Stimulated activated naive CD8-positive, alpha-beta T cell treated with anti-CD3 and anti-CD28 coated beads, Interleukin-15, Interleukin-2, amounts not matched to agents 100 U/mL and 50 U/mL, for 24 hours (primary cell): ENCODE measurements at regions not wholly inside any gene's neighbourhood (a gene's known extent, or its start where the extent isn't known, plus 50 kb on each side); places are given as distances from the start of the nearest gene placed in this dataset.
A peak's percentile ranks its signal among the peaks of the same experiment; 100 is the strongest.
"Not testable (repeated sequence)": the region's sequence is repeated elsewhere in the genome, so short reads cannot be mapped to it uniquely, and the experiment has no call there.

ENCODE experiments used
- ATAC-seq: fragments of 150-1000 bp; cut with Tn5 transposase; one replicate; pipeline ENCODE4 v1.10.0; 2021
- DNase-seq: peaks from one replicate; pipeline ENCODE4 v3.0.0; 2021

DNA sequence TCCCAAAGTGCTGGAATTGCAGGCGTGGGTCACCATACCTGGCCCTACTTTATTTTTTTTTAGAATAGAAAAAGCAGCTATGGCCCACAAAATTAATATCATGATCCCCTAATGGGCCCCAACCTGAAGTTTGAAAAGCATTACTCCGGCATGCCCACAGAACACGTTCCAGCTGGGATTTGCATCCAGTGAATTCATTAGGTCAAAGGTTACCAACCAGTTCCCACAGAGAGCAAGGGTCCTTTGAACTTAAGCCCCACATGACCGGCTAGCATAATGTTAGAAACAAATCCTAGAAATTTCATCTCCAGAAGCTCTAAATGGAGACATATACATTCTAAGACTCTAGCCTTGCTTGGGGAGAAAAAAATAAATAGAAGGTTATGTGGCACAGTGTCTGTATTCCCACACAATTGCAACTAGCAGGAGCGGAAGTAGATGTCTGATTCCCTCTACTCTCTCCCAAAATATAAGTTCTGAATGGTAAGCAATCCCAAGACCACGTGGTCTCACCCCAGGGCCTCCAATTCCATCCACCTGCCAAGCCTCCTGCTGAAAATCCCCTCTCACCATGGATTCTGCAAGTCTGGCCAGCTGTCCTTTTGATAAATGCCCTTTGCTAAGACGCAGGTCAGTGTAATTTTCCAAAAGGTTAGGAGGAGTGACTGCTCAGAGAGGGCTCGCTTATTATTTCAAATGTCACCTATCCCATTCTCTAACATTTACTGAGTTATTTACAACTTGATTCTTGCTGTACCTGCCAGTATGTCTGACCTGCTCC lies 395.8 kb downstream of the NPIPA8 start:
- DNase-seq (no peak), ATAC-seq (no peak)

DNA sequence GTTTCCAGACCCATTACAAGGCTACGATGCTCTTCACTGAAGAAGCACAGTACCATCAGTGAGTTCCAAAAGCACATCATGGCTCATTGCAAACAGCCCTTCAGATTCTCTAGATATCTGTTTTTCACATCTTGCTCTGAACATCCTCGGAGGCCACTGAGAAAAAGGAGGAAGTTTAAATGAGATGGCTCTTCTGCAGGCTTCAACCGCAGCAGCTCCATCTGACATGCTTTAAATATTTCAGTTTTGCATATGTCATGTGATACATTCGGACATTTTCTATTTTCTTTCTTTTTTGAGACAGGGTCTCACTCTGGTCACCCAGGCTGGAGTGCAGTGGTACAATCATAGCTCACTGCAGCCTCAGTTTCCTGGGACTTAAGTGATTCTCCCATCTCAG lies 396.8 kb downstream of the NPIPA8 start:
- DNase-seq = no peak
- no peak for ATAC-seq

GRCh38 chr16:17939122-17939536 lies 397.4 kb downstream of the NPIPA8 start:
- ATAC-seq = peak; percentile 32
- no peak for DNase-seq

- DNase-seq (no peak), ATAC-seq (no peak)
Observed at GRCh38 chr16:17938546-17938945, 398.0 kb downstream of the NPIPA8 start.

DNA sequence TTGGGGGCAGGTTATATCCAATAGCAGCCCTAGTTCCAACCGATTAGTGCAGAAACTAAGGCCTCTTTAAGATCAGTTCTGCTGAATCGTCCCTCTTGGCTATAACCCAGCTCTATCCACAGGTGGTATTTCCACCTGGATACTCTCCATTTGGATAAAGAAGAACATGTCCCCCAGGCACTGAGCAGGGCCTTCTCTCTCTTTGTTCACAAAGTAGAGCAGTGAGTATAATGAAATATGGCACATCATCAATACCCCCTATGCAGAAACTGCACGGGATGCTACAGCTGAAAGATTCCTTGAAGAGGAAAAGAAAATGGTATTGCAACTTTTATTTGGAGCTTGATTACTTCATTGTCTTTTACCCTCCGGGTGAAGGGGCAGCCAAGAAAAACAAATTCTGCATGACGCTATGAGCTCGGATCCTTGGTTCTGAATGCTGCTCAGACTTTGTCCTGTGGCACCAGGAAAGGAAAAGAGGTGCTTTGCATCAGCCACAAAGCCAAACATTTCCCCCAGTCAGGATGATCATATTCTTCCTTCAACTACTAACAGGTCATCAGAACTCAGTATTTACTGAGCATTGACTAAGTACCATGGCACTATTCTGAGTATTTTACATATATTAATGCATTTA lies 399.7 kb downstream of the NPIPA8 start:
- no peak for ATAC-seq
- no peak for DNase-seq

DNA sequence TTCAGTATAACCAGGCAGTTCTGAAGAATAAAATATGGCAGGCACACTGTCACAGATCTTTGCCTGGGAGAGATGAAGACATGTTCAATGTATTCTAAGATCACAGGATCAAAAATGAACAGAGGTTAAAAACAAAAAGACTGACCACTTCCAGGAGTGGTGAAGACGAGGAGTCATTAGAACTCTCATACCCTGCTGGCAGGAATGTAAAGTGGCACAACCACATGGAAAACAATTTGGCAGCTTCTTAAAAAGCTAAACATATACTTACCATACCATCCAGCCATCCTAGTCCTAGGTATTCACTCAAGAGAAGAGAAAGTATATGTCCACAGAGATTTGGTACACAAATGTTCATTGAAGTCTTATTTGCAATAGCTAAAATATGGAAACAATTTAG lies 406.3 kb downstream of the NPIPA8 start:
- no peak for DNase-seq
- ATAC-seq = no peak

DNA sequence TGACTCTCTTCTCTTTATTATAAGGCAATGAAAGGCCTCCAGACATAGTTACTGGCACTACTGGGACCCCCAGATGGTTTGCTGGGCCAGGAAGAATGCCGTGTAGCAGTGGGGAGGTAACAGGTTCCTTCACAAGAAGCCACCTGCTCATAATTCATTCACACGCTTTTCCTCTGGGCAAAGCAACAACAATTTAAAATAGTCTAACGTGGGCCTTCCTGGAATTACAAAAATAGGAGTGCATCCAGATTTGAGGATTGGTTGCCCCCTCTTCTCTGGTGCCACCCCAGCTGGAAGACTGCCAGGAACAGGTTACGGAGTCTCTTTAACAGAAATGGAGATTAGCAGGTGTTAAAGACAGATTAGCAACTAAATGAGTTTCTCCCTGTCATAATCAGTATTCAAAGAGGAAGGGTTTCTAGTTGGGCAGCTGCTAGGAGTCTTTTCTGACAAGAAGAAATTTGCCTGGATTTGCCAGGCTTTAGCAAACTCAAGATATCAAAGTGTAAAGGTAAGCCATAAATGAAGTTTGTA lies 409.6 kb downstream of the NPIPA8 start:
- DNase-seq = no peak
- ATAC-seq = no peak

DNA sequence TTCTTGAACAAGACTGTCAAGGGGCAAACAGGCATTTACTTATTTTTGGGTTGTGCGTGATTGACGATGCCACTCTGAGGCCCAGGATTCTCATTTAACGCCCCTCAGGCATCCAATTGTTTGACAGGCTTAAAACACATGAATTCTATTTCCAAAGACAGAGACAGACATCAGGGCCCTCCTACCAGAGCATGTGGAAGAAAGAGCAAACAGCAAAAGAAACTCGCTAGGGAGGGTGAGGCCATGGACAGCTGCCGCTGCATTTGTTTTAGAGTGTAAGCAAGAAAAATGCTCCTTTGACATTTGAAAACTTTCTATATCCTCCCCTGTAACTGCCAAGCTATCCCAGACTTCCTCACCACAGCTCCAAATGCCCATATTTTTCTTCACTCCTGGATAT lies 410.1 kb downstream of the NPIPA8 start:
- no peak for DNase-seq

GRCh38 chr16:17925761-17926160 lies 410.8 kb downstream of the NPIPA8 start:
- DNase-seq = no peak

More for the DNA sequence above, 410.1 kb downstream of the NPIPA8 start:
- ATAC-seq = no peak

GRCh38 chr16:17921357-17921978 lies 415.1 kb downstream of the NPIPA8 start:
- DNase-seq (peak; percentile 62), ATAC-seq (no peak)

More at GRCh38 chr16:17925761-17926160, 410.8 kb downstream of the NPIPA8 start:
- no peak for ATAC-seq

DNA sequence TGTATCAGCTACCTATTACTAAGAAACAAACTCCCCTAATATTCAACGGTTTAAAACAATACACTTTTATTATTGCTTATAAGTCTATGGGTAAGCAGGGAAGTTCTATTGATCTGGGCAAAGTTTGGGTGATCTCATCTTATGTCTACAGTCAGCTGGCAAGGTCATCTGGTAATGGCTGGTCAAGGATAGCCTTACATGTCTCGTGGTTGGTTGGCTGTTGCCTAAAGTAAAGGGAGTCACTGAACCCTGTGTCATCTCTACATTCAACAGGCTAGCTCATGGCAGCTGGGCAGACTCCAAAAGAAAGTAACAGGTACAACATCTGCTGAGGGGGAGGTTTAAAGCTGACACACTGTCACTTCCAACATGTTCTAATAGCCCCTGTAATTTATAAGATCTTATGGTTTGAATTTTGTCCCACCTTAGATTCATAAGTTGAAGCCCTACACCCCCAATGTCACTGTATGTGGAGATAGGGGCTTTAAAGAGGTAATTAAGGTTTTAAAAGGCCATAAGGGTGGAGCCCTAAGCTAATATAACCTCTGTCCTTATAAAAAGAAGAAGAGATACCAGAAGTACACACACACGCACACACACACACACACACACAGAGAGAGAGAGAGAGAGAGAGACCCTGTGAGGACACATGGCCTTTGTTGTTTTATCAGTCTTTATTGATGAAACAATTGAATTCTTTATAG lies 419.1 kb downstream of the NPIPA8 start:
- ATAC-seq (no peak), DNase-seq (no peak)

DNA sequence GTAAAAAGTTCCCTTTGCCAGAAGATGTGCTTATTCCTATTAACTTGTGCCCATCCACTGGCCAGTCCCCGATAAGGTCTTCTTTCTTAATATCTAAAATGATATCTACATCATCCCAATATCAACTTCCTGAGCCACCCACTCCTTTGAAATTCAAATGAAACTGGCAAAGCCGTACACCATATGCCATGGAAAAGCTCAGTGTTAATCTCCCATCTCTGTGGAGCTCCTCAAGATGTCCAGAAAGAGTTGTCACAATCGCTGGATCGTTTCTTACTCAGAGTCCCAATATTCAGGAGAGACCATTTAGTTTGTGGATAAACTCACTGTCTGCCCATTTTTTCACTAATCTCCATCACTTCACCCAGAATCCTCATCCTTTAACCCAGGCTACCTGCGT lies 420.7 kb downstream of the NPIPA8 start:
- DNase-seq (no peak), ATAC-seq (no peak)

DNA sequence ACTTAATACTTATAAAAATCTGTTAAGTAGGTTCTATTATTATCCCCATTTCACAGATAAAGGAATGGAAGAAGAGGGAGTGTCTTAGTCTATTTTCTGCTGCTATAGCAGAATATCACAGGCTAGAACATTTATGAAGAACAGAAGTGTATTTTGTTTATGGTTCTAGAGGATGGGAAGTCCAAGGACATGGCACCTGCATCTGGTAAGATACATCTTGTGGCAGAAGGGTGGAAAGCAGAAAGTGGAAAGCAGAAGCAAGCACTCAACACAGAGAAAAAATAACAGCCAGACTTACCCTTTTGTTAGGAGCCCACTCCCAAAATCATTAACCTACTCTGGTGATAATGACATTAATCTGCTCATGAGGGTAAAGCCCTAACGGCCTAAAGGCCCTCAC lies 422.4 kb downstream of the NPIPA8 start:
- ATAC-seq (no peak), DNase-seq (no peak)

- ATAC-seq, DNase-seq: not testable (repeated sequence)
Observed at GRCh38 chr16:17911578-17911977, 425.0 kb downstream of the NPIPA8 start.

- not testable (repeated sequence) for DNase-seq, ATAC-seq
Observed at GRCh38 chr16:17906626-17907025, 429.9 kb downstream of the NPIPA8 start.

DNA sequence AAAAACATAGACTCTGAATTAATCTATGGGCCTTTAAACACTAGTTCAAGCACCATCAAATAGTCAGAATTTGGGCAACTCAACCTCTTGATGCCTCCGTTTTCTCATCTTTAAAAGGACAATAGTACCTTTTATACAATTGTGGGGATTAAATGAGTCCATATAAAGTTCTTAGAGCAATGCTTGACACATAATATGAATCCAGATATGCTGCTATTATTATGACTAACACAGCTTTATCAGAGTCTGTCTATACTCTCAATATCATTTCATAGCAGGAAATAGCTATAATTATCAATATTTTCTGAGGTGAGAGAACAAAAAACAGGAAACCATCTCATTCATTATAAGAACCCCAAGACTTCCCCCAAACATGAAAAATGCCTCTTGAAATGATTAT lies 430.5 kb upstream of the XYLT1 start:
- ATAC-seq (no peak), DNase-seq (no peak)

DNA sequence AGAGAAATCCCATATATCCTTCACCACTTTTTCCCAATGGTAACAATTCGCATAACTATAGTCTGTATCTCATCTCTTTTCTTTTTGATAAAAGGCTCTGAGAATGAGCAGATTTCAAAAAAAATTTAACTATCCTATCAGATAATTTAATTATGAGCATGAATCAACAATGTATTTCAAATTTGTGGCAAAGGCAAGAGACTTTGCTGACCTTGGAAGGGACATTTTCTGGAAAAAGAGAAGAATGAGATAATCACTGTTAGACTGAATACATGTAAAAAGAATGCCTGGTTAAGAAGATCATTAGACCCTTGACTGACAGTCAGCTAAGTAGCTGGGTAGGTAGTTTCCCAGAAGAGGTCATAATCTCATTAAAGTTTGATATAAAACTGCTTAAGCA lies 428.4 kb upstream of the XYLT1 start:
- ATAC-seq (no peak), DNase-seq (no peak)

- DNase-seq = no peak
- ATAC-seq = no peak
Observed at GRCh38 chr16:17887963-17888362, 417.2 kb upstream of the XYLT1 start.

- ATAC-seq (no peak), DNase-seq (no peak)
Observed at GRCh38 chr16:17885659-17886207, 415.0 kb upstream of the XYLT1 start.

- DNase-seq (no peak), ATAC-seq (no peak)
Observed at GRCh38 chr16:17877821-17878360, 407.1 kb upstream of the XYLT1 start.

GRCh38 chr16:17866996-17867395 lies 396.2 kb upstream of the XYLT1 start:
- no peak for ATAC-seq
- DNase-seq = no peak

- no peak for DNase-seq
- no peak for ATAC-seq
Observed at GRCh38 chr16:17861981-17862479, 391.3 kb upstream of the XYLT1 start.
